NCI-H2196 (cell line): ENCODE measurements at regions not wholly inside any gene's neighbourhood (a gene's known extent, or its start where the extent isn't known, plus 50 kb on each side); places are given as distances from the start of the nearest gene placed in this dataset.
A peak's percentile ranks its signal among the peaks of the same experiment; 100 is the strongest.

ENCODE experiments used
- DNase-seq: peaks from one replicate; lab custom pipeline; 2025; ENCODE audit not compliant: unreplicated experiment; lab: John Stamatoyannopoulos, UW

DNA sequence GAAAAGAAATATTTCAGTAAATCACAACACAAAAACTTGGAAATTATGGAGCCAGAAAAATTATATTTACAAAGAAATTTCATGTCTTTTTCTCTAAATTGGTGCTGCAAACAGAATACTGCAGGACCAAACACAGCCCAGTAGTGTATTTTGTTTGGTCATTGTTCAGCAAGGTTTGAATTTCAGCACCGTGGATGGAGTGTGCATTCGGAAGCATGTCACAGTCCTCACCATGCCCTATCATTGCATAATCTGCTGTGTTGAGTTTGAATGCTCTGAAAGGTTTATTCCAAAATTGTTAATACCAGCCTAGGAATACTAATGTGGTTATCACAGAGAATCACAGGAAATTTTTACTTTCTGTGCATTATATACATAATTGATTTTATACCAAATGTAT lies 296.7 kb downstream of the METTL4 start:
- no peak for DNase-seq

DNA sequence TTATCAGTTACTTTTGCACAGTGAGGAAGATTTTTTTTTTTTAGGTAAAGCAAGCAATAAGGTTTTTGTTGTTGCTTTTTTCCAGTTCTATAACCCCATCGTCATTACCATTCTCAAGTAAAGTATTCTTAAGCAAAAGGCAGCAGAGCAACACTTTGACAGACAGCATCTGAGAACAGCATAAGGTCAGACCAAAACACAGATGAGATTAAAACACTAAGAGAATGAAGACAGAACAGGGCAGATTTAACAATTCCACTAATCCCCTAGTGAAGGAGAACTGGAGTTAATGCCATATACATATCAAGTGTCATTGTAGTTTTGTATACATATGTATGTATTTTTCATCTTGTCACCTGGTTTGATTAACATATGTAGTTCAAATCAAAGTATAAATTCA lies 290.2 kb downstream of the METTL4 start:
- DNase-seq, result no peak

DNA sequence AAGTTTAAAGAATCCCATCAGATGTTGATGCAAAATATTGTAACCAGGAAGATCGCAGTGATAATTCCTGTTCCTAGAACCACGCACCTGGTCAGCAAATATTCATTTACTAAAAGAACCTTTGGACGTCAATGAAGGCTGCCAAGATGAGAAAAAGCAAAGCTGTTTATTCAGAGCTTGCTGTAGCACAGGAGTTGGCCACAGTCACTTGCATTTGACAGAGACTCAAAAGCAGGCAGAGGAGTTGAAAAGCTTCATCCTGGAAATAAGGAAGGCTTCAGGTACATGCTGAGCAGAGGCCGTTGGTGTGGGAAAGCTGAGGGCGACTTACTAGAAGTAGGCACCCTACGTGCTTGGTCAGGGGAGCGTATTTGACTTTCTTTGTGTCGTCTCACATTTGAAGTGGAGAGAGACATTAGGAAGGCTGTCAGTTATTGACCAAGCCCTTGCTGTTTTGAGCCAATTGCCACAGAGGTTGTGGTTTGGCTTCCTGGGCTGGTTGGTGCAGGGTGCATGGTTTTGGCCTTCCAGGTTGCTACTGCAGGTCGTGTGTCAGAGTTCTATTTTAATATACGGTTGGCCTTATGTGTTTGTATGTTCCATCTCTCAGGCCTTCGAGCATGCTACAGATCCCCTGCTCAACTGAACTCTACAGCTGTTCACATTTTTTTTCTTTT lies 289.6 kb downstream of the METTL4 start:
- no peak for DNase-seq

DNA sequence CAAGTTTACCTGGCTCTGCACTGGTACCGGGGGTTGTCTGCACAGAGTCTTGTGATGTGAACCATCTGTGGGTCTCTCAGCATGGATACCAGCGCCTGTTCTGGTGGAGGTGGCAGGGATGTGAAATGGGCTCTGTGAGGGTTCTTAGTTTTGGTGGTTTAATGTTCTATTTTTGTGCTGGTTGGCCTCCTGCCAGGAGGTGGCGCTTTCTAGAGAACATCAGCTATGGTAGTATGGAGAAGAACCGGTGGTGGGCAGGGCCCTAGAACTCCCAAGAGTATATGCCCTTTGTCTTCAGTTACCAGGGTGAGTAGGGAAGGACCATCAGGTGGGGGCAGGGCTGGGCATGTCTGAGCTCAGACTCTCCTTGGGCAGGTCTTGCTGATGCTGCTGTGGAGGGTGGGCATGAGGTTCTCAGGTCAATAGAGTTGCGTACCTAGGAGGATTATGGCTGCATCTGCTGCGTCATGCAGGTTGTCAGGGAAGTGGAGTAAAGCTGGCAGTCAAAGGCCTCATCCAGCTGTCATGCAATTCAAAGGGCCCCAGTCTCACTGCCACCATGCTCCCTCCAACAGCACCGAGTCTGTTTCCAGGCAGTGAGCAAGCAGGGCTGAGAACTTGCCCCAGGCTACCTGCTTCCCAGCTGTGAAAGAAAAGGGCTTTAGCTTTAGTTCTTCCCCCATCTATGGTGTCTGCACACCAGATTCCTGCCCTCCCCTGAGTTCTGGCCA lies 278.0 kb downstream of the METTL4 start:
- DNase-seq, result no peak

DNA sequence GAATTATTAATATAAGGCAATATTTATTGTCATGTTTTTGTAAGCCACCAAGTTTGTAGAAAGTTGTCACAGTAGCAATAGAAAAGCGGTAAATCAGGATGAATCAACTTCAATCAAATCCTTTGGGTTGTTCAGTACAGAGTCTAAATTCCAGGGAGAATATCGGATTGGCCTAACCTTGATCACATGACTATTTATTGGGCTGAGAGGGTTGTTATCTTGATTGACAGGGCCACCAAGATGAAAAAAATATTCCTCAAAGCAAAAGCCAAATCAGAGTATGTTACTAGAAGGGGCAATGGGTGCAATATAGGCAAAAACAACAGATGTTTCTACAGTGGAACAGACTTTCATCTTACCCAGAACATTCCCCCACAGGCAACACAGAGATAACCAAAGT lies 270.0 kb downstream of the METTL4 start:
- DNase-seq, result no peak

DNA sequence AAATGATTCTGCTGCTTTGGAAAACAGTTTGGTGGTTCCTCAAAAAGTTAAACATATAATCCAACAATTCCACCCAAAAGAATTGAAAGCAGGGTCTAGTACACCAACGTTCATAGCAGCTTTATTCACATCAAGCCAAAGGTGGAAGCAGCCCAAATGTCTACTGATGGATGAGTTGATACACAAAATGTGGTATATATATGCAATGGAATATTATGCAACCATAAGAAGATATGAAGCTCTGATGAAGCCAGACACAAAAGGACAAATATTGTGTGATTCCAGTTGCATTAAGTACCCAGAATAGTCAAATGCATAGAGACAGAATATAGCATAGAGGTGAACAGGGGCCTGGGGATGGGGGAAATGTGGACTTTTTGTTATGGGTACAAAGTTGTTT lies 269.3 kb downstream of the METTL4 start:
- DNase-seq, result no peak

DNA sequence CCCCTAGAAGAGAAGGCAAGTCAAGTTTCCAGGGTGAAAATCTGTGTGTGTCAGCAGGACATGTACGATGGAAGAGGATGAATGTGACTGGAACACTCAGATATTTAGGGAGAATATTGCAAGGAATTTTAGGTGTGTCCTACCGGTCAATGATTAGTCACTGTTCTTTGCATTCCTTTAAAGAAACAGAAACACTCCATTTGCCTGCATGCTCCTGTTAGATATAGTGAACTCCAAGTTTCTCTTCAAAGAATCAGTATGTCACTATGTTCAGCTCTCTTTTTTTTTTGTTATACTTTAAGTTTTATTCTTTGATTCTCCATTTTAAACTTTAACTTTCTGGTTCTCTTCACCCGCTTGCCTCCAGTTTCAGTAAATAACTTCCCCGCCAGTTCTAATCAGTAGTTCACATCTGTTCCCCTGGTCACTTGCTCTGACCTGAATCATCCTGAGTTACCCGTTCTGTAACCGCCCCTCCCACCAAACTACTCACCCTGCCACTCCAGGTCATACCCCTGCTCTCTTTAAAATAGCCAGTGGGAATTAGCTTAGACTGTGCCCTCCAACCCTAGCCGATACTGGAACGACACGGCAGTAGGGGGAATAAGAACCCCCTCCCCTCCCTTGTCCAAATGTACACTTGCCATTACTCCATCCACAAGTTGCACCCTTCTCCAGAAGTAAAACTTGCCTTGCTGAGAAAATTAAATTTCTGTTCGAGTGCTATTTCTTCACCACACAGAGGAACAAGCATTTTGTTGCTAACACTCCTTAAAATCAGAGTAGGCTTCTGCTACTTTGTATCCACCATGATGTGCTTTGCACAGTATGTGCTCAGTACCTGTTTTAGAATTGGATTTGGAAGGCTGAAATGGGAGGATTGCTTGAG lies 268.4 kb downstream of the METTL4 start:
- no peak for DNase-seq

DNA sequence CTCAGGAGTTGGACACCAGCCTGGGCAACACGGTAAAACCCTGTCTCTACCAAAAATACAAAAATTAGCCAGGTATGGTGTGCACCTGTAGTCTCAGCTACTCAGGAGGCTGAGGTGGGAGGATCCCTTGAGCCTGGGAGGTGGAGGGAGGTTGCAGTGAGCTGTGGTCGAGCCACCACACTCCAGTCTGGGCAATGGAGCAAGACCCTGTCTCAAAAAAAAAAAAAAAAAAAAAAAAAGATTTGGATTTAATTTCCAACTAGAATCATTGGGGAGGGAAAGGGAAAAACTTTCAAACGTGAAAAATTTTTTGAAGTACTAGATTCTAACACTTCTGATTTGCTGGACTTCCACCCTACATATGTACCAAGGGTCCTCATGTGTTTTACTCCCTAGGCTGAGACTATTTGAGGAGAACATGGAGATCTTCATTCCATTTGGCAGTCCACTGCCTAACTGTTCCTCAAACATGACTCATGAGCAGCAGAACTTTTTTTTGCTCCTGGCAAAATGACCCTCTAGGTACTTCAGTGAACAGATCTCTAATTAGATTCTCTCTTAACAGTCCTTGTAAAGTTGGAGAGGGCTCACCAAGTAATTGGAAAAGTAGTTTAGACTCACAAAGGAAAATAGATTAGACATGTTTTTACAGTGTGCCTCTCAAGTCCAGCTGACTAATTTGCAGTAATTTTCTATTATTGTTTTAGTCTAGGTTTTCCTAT lies 267.6 kb downstream of the METTL4 start:
- DNase-seq, result peak; percentile 11

DNA sequence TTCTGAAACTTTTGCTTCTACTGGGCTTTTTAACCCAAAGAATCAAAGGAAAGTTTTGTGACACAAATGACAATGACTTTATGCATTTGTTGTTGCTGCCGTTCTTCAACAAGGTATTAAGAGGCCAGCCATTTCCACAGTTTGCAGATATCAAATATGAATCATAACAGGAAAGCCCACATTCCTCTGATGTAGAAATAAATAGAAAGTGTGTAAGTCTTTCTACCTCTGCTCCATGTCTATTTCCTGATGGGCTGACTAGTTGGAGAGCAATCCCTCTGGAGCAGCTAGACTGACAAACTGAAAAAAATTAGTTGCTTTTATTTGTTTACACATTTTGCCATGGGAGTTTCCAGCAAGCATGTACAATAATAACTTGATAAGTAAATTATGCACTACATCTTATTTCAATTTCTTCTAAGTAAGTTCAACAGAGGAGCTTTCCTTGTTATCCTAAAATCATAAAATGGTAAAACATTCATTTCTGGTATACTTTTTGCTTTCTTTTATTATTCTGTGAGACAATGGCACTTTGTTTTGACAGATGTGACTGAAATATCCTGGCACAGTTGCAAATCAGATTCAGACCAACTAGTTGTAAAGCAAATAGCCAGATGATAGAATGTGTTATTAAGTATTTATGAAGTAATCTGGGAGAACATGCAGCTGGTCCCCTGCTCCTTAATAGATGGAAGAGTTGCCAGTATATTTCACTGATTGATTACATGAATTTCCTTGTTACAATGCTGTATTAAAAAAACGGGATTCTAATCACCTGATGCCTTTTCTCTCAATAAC lies 266.7 kb downstream of the METTL4 start:
- no peak for DNase-seq

DNA sequence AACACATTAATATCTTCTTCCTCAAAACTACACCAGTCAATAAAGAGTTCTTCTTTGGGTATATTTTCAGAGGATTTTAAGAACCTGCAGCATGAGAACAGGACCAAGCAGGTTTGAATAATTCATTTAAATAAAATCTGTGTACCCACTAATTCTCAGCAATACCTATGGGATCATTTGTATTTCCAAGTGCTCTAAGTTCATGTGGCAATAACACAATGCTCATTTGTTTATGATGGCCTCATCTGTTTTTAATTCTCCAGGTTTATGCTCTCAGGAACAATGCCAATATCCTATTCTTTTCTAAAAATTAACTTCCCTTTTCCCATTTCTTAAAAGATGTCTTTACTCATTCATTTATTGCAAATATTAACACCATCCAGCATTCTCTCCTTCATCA lies 264.7 kb downstream of the METTL4 start:
- DNase-seq, result no peak

DNA sequence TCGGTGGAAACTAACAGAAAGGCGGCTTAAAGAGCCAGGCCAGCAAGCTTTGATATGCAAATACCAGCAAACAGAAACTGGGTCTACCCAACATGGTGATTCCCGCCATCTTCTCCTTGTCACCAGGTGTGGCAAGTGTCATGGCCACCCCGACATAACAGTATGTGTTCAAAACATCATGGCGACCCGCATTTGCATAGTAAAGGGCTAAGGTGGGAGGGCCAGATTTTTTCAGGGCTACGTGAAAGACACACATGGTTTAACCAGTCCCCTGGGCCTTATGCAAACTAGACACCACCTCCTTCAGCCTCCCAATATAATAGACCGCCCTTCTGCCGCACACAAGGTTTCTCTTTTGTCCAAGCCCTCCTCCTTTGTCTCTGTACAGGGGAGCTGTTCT lies 260.4 kb downstream of the METTL4 start:
- no peak for DNase-seq

DNA sequence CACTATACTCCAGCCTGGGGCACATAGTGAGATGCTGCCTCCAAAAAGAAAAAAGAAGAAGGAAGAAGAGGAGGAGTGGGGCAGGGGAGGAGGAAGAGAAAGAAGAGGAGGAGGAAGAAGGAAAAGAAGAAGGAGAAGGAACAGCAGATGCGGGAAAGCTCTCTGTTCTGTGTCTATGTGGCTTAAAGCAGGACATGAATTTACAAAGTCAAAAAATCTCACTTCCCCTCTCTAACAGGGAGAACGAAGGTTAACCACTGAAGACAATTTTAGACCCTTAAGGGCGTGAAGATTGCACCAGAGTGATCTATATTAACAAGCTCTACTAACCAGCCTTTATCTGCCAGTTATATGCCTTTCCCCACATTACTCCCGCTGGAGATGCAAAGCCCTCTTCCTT lies 258.9 kb downstream of the METTL4 start:
- no peak for DNase-seq

DNA sequence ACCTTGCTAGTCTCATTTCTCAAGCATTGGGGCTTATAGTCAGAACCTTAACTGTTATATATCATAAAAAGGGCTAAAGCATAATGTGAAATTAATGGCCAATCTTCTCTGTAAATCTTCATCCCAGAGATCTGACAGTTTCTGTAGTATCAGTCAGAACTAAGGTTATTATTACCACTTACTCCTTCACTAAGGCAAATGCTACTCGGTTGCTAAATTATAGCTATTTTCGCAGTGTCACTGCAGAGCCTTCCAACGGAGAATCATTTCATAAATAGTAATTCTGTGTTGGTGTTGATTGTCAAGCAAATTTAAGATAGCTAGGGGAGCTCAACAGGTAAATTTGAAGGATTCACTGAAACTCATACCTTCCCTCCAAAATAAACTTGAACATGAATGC lies 258.0 kb downstream of the METTL4 start:
- no peak for DNase-seq

DNA sequence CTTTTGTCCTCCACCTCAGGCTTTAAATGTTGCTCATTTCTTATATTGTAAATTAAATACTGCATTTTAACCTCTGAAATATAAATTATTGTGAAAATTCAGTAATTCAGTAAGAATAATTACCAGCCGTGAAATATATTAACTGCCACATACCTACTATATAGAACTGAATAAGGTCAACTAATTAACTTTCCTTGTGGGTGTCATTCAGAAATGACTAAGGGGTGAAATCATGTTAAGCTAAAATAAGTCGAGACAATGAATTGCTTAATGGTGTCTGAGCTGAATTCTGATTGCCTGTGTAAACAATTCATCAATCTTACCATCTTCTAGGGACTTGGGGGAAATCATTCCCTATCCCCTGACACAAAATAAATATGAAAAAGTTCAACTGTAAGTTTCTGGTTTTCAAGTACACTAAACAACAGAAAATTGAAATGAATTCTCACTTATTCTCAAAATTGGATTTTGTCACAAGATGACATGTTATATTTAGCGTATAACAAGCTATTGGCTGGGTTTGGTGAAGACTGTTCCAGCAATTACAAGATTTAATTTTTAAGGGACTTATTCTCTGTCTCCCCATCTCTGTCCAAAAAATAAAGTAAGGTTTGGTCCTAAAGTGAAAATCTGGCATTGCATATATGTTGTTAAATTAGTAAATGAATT lies 255.1 kb downstream of the METTL4 start:
- no peak for DNase-seq

DNA sequence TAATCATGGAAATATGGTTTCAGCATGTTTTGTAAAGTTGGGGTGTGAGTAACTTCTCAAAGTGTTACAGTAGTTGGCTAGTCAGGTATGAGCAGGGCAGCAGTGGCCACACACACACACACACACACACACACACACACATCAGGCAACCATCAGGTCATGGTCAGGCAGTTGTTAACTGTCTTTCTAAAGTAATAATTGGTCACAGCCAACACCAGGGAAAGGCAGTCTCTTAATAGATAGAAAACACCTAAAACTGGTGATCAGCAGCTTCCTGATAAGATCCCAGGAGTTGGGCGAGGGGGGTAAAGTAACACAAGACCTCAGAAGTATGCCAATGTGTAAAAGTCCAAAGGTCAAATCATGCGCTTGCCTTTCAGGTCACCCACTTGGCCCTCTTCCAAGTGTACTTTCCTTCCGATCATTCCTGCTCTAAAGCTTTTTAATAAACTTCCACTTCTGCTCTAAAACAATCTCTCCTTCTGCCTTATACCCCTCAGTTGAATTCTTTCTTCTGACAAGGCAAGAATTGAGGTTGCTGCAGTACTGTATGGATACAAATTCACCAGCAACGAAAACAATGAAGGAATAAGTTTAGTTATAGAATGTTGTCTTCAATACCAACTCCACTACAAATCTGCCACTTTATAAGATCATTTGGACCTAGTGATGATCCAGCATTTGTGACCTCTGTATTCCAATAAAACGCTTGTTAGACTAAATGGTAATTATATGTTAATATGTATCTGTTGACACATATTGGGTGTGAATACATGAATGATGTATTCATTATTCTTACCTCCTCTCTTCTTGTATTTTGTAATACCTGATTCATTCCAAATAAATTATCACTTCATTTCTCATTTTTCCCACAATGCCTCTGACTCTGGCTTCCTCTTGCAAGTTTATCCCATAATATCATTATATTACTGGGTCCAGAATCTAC lies 254.3 kb downstream of the METTL4 start:
- DNase-seq, result no peak

DNA sequence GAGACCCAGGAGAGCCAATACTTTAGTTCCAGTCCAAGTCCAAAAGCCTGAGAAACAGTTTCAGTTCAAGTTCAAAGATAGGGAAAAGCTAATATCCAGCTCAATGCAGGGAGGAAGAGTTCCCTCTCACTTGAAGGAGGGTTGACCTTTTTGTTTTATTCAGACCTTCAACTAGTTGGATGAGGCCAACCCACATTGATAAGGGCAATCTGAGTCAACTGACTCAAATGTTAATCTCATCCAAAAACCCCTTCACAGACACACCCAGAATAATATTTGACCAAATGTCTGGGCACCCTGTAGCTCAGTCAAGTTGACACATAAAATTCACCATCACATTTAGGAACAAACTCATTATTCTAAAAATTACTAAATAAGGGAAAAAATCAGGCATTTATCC lies 246.8 kb downstream of the METTL4 start:
- DNase-seq, result no peak

DNA sequence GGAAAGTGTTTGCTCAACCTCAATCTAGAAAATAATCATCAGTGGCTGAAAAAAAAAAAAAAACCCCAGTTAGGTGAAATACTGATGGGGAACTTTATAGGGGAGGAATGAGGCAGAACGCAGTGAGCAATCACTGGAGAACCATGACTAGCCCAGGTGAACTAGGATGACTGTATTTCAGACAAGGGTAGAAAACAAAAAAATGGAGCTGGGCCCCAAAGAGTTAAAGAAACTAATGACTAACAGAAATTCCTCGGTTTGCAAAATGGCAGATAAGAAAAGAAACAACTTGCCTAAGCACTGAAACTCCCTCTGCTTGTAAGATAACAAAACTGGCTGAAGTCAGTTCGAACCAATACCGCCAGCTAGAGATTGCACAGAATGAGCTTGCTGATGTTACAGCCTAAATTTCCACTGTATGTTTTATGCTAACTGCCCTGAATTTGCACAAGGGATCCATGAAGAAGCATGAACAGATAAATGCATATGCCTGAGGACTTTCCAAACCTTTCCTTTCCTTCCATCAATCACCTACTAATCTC lies 245.9 kb downstream of the METTL4 start:
- no peak for DNase-seq

DNA sequence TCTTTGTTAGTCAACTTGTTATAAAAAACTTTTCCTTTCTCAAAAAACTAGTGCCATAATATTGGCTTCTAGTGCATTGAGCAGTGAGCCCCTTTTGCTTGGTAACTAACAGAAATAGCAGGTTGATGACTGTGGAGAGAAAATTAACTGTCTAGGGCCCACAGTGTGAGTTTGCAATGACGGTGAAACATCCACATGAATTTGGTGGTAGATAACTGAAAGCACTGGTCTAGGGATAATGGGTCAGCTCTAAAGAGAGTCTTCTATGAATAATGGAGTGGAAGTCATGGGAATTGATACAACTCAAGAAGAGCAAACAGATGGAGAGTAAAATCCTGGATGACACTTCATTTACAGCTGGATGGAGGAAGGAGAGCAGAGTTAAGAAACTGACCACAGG lies 245.4 kb downstream of the METTL4 start:
- DNase-seq, result no peak

DNA sequence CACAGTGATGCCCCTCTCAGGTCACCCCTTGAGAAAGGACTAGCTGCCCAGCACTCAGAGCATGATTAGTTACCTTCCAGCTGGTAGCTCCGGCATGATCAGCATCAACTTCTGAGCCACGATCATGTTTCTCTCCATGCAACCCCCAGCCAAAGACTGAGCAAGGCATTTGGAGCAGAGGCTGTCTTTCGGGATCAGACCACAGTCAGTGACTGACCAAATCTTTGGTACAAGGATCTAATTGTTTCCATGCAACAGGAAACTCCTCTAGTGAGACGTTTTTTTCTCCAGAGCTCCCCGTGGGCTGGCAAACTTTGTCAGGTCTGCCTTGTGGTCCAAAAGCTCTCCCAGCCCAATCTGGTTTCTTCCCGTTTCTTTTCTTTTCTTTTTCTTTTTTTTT lies 244.3 kb downstream of the METTL4 start:
- no peak for DNase-seq
